HG03175 (cell line): ENCODE measurements at regions not wholly inside any gene's neighbourhood (a gene's known extent, or its start where the extent isn't known, plus 50 kb on each side); places are given as distances from the start of the nearest gene placed in this dataset.

Experiments
- ATAC-seq: cut with Tn5 transposase; IDR thresholded peaks from one replicate; pipeline ENCODE4 v1.9.1; 2021; ENCODE audit warnings: mild to moderate bottlenecking, moderate library complexity; ENCODE audit not compliant: unreplicated experiment

GRCh38 chr1:5751833-5752745 is 240.1 kb downstream of the NPHP4 start:
- ATAC-seq, result no peak

GRCh38 chr1:5751163-5751540 is 241.1 kb downstream of the NPHP4 start:
- no peak for ATAC-seq

GRCh38 chr1:5750186-5751162 is 241.8 kb downstream of the NPHP4 start:
- no peak for ATAC-seq

- ATAC-seq, result no peak
Measured at GRCh38 chr1:5748286-5749225, 243.7 kb downstream of the NPHP4 start.

- no peak for ATAC-seq
Measured at GRCh38 chr1:5747426-5748285, 244.6 kb downstream of the NPHP4 start.

- ATAC-seq, result no peak
Measured at GRCh38 chr1:5746611-5747425, 245.4 kb downstream of the NPHP4 start.

- peak; percentile 70 for ATAC-seq
Measured at GRCh38 chr1:5745800-5746610, 246.2 kb downstream of the NPHP4 start.

GRCh38 chr1:5744911-5745799 is 247.1 kb downstream of the NPHP4 start:
- ATAC-seq, result no peak

- no peak for ATAC-seq
Measured at GRCh38 chr1:5744341-5744740, 247.9 kb downstream of the NPHP4 start.

GRCh38 chr1:5743435-5744095 is 248.7 kb downstream of the NPHP4 start:
- ATAC-seq, result no peak

GRCh38 chr1:5742801-5743200 is 249.4 kb downstream of the NPHP4 start:
- ATAC-seq, result no peak

- no peak for ATAC-seq
Measured at GRCh38 chr1:5742032-5742431, 250.2 kb downstream of the NPHP4 start.

GRCh38 chr1:5740865-5741860 is 251.1 kb downstream of the NPHP4 start:
- no peak for ATAC-seq

GRCh38 chr1:5740450-5740849 is 251.8 kb downstream of the NPHP4 start:
- no peak for ATAC-seq

- ATAC-seq, result no peak
Measured at GRCh38 chr1:5739561-5740078, 252.6 kb downstream of the NPHP4 start.
